SK-N-SH (cell line): ENCODE measurements at regions not wholly inside any gene's neighbourhood (a gene's known extent, or its start where the extent isn't known, plus 50 kb on each side); places are given as distances from the start of the nearest gene placed in this dataset.

ENCODE experiments used
- CTCF ChIA-PET: fragments of 300-600, 350-600 bp; formaldehyde crosslinking; extraction: SDS; loops from one replicate; lab custom pipeline; 2021; lab: Yijun Ruan, JAX
- POLR2A ChIA-PET: fragments of 350-600 bp; sonication (Branson Sonifier 250); formaldehyde crosslinking; extraction: SDS; loops from one replicate; lab custom pipeline; 2020; ENCODE audit warnings: antibody characterized with exemption, inconsistent platforms; lab: Yijun Ruan, JAX
- DNase-seq: peaks from one replicate; pipeline ENCODE4 v3.0.0; 2012
- H2AFZ ChIP-seq: fragments of 200-600 bp; sonication (generic); 2 replicates; pipeline ENCODE4 v1.8.1; 2016; ENCODE audit warnings: antibody characterized with exemption, mild to moderate bottlenecking, low read depth
- H3F3A ChIP-seq: fragments of 200-600 bp; sonication (generic); replicated peaks from 2 replicates; pipeline ENCODE3; 2016; ENCODE audit warnings: antibody characterized with exemption, mild to moderate bottlenecking; ENCODE audit not compliant: insufficient read depth
- H3K27ac ChIP-seq, 2 experiments: fragments of 200-500 bp in 1 of 2; fragments of 200-600 bp in 1 of 2; sonication (Bioruptor generic) in 1 of 2; sonication (generic), shearing (Covaris generic) in 1 of 2; 2 replicates each; pipeline versions ENCODE4 v1.5.1 to v1.6.1; 2014 to 2016; ENCODE audit warnings: low read depth in 2 of 2, inconsistent platforms in 1 of 2, low read length in 1 of 2, mild to moderate bottlenecking in 1 of 2, mixed read lengths in 1 of 2
- H3K27me3 ChIP-seq: fragments of 200-600 bp; sonication (generic), shearing (Covaris generic); 2 replicates; pipeline ENCODE4 v1.6.1; 2016; ENCODE audit warnings: mixed run types; ENCODE audit not compliant: insufficient read depth
- H3K36me3 ChIP-seq, 2 experiments: fragments of 200-500 bp in 1 of 2; fragments of 200-600 bp in 1 of 2; sonication (Bioruptor generic) in 1 of 2; sonication (generic) in 1 of 2; replicated peaks in 1 of 2; 2 replicates each; pipeline versions ENCODE3 to v1.5.1; 2014 to 2016; ENCODE audit warnings: low read length in 1 of 2, mild to moderate bottlenecking in 1 of 2; ENCODE audit not compliant: insufficient read depth in 2 of 2, control insufficient read depth in 1 of 2
- H3K4me1 ChIP-seq, 2 experiments: fragments of 200-500 bp in 1 of 2; fragments of 200-600 bp in 1 of 2; sonication (Bioruptor generic) in 1 of 2; sonication (generic), shearing (Covaris generic) in 1 of 2; 2 replicates each; pipeline versions ENCODE4 v1.5.1 to v1.6.1; 2014 to 2016; ENCODE audit warnings: low read depth in 1 of 2, low read length in 1 of 2, mixed run types in 1 of 2; ENCODE audit not compliant: insufficient read depth in 2 of 2, control insufficient read depth in 1 of 2
- H3K4me2 ChIP-seq: fragments of 200-600 bp; sonication (generic), shearing (Covaris generic); 2 replicates; pipeline ENCODE4 v1.6.1; 2017; ENCODE audit warnings: mixed run types
- H3K4me3 ChIP-seq, 2 experiments: fragments of 200-500 bp in 1 of 2; fragments of 200-600 bp in 1 of 2; sonication (Bioruptor generic) in 1 of 2; sonication (generic), shearing (Covaris generic) in 1 of 2; 2 replicates each; pipeline versions ENCODE4 v1.5.1 to v1.8.1; 2014 to 2016; ENCODE audit warnings: low read depth in 2 of 2, inconsistent platforms in 1 of 2, low read length in 1 of 2, mild to moderate bottlenecking in 1 of 2, mixed read lengths in 1 of 2, moderate library complexity in 1 of 2
- H3K79me2 ChIP-seq: fragments of 200-600 bp; sonication (generic); 2 replicates; pipeline ENCODE4 v1.8.1; 2017; ENCODE audit warnings: mild to moderate bottlenecking; ENCODE audit not compliant: insufficient read depth
- H3K9ac ChIP-seq: fragments of 200-600 bp; sonication (generic); 2 replicates; pipeline ENCODE4 v1.6.1; 2017; ENCODE audit warnings: mixed run types
- H3K9me2 ChIP-seq: fragments of 200-600 bp; sonication (generic); 2 replicates; pipeline ENCODE4 v1.6.1; 2017; ENCODE audit warnings: mixed run types
- H3K9me3 ChIP-seq: fragments of 200-600 bp; sonication (generic); 2 replicates; pipeline ENCODE4 v1.6.1; 2017; ENCODE audit warnings: mixed run types, mild to moderate bottlenecking, moderate library complexity
- H4K20me1 ChIP-seq: fragments of 200-600 bp; sonication (generic); 2 replicates; pipeline ENCODE4 v1.6.1; 2017; ENCODE audit warnings: mild to moderate bottlenecking, mixed run types; ENCODE audit not compliant: insufficient read depth
- CTCF ChIP-seq: fragments of 200-600 bp; sonication (generic); IDR thresholded peaks from 2 replicates; pipeline ENCODE4 v1.6.1; 2017; ENCODE audit warnings: antibody characterized with exemption, mild to moderate bottlenecking, moderate library complexity
- EP300 ChIP-seq, 2 experiments: IDR thresholded peaks; 2 replicates each; pipeline versions ENCODE4 v1.4.0 to v1.6.1; 2012; ENCODE audit warnings: borderline replicate concordance in 1 of 2, low read depth in 1 of 2, low read length in 1 of 2
- FOSL2 ChIP-seq: IDR thresholded peaks from 2 replicates; pipeline ENCODE4 v1.4.0; 2012; ENCODE audit warnings: low read depth, mild to moderate bottlenecking, moderate library complexity, borderline replicate concordance
- FOXM1 ChIP-seq: IDR thresholded peaks from 2 replicates; pipeline ENCODE4 v1.4.0; 2012; ENCODE audit warnings: low read depth, mild to moderate bottlenecking
- GABPA ChIP-seq: IDR thresholded peaks from 2 replicates; pipeline ENCODE4 v1.4.0; 2012; ENCODE audit warnings: low read depth, mild to moderate bottlenecking
- GATA2 ChIP-seq: sonication (generic); formaldehyde crosslinking; IDR thresholded peaks from 2 replicates; pipeline ENCODE4 v1.5.0; 2020; ENCODE audit warnings: mild to moderate bottlenecking, missing genetic modification reagents
- IRF3 ChIP-seq: fragments of 150-350 bp; IDR thresholded peaks from 2 replicates; pipeline ENCODE4 v1.6.1; 2016; ENCODE audit warnings: mild to moderate bottlenecking, low read depth, low read length
- JUND ChIP-seq: IDR thresholded peaks from 2 replicates; pipeline ENCODE4 v1.4.0; 2012
- MAX ChIP-seq: IDR thresholded peaks from 2 replicates; pipeline ENCODE4 v1.4.0; 2012; ENCODE audit warnings: low read depth
- MEF2A ChIP-seq: IDR thresholded peaks from 2 replicates; pipeline ENCODE4 v1.4.0; 2012; ENCODE audit warnings: low read depth, borderline replicate concordance
- MXI1 ChIP-seq: IDR thresholded peaks from 2 replicates; pipeline ENCODE4 v1.6.1; 2012; ENCODE audit warnings: mild to moderate bottlenecking, low read depth, low read length, improper control_type of control experiment
- NFIC ChIP-seq: IDR thresholded peaks from 2 replicates; pipeline ENCODE4 v1.4.0; 2012; ENCODE audit warnings: borderline replicate concordance
- PBX3 ChIP-seq: IDR thresholded peaks from 2 replicates; pipeline ENCODE4; 2012
- POLR2AphosphoS5 ChIP-seq: IDR thresholded peaks from 2 replicates; pipeline ENCODE4 v1.6.1; 2012; ENCODE audit warnings: low read depth, low read length
- RAD21 ChIP-seq: IDR thresholded peaks from 2 replicates; pipeline ENCODE4 v1.6.1; 2012; ENCODE audit warnings: mild to moderate bottlenecking, low read length
- REST ChIP-seq: IDR thresholded peaks from 2 replicates; pipeline ENCODE4 v1.6.1; 2012; ENCODE audit warnings: mild to moderate bottlenecking, low read depth, low read length, moderate library complexity
- RFX5 ChIP-seq: IDR thresholded peaks from 2 replicates; pipeline ENCODE4 v1.6.1; 2012; ENCODE audit warnings: mild to moderate bottlenecking, improper control_type of control experiment, low read length
- RXRA ChIP-seq: IDR thresholded peaks from 2 replicates; pipeline ENCODE4 v1.4.0; 2012; ENCODE audit warnings: low read depth, mild to moderate bottlenecking, borderline replicate concordance
- SIN3A ChIP-seq: IDR thresholded peaks from 2 replicates; pipeline ENCODE4 v1.6.1; 2012; ENCODE audit warnings: low read depth, mild to moderate bottlenecking, low read length, moderate library complexity, borderline replicate concordance
- SMC3 ChIP-seq: IDR thresholded peaks from 2 replicates; pipeline ENCODE4 v1.6.1; 2012; ENCODE audit warnings: low read depth, low read length, improper control_type of control experiment
- TAF1 ChIP-seq: IDR thresholded peaks from 2 replicates; pipeline ENCODE4 v1.6.1; 2012; ENCODE audit warnings: low read depth, mild to moderate bottlenecking, low read length, moderate library complexity, borderline replicate concordance
- TCF12 ChIP-seq: IDR thresholded peaks from 2 replicates; pipeline ENCODE4 v1.4.0; 2012
- TEAD4 ChIP-seq: IDR thresholded peaks from 2 replicates; pipeline ENCODE4 v1.4.0; 2012; ENCODE audit warnings: mild to moderate bottlenecking, borderline replicate concordance; ENCODE audit not compliant: insufficient read depth
- USF1 ChIP-seq: IDR thresholded peaks from 2 replicates; pipeline ENCODE4 v1.4.0; 2012; ENCODE audit warnings: low read depth, borderline replicate concordance
- USF2 ChIP-seq: fragments of 150-350 bp; IDR thresholded peaks from 2 replicates; pipeline ENCODE4 v1.6.1; 2017; ENCODE audit warnings: antibody characterized with exemption, low read length, low read depth, borderline replicate concordance
- YY1 ChIP-seq: IDR thresholded peaks from 2 replicates; pipeline ENCODE4 v1.4.0; 2012; ENCODE audit warnings: low read depth, mild to moderate bottlenecking
- WGBS: methylation state at CpG from one replicate; pipeline ENCODE4 v1.1.6; 2017; ENCODE audit warnings: low lambda C conversion rate; 5-methylcytosine and 5-hydroxymethylcytosine counted together

- ChIA-PET CTCF (no interaction called here), POLR2A (interaction anchor here (2.0 kb wide), 1 partner anchor 9 kb away, joined by 7 read pairs; no protein-coding TSS in a partner anchor)
- Histone ChIP-seq H2AFZ (no peak overlapping the region), H3F3A (no peaks in the 10 kb centered on the region), H3K9me3 (no peaks in the 10 kb centered on the region), H3K36me3 (no peaks in the 10 kb centered on the region), H3K9me2 (no peaks in the 10 kb centered on the region), H3K4me1 (peaks cover 0 to 9% of the 10 kb centered on the region in 2 experiments; a peak in 2 of 4 replicates), H4K20me1 (no peaks in the 10 kb centered on the region), H3K4me2 (no peak overlapping the region), H3K27ac (peak overlapping the region in 1 of 2 experiments; percentile 98; a peak in 2 of 4 replicates), H3K79me2 (no peaks in the 10 kb centered on the region), H3K9ac (no peak overlapping the region), H3K4me3 (no peak overlapping the region), H3K27me3 (no peaks in the 10 kb centered on the region)
- WGBS: 10% methylated on average over 2 of the region's 2 CpGs
- DNase-seq: peak; percentile 58
- TF ChIP-seq SIN3A: no peak
- TF ChIP-seq GATA2 (CRISPR knock-in tag): peak; percentile 87
- TF ChIP-seq FOXM1: no peak
- TF ChIP-seq TEAD4: no peak
- no peak for TF ChIP-seq MAX
- no peak for TF ChIP-seq GABPA
- no peak for TF ChIP-seq IRF3
- no peak for TF ChIP-seq MEF2A
- no peak for TF ChIP-seq RFX5
- no peak for TF ChIP-seq TCF12
- no peak for TF ChIP-seq PBX3
- no peak for TF ChIP-seq TAF1
- no peak for TF ChIP-seq SMC3
- no peak for TF ChIP-seq RXRA
- no peak for TF ChIP-seq USF1
- no peak for TF ChIP-seq YY1
- no peak for TF ChIP-seq FOSL2
- no peak for TF ChIP-seq POLR2AphosphoS5
- peak in 1 of 2 experiments; percentile 87; a peak in 2 of 4 replicates for TF ChIP-seq EP300 (IDR thresholded peaks at IDR 0.05; ENCODE audit: borderline replicate concordance in 1 of 2, low read depth in 1 of 2, low read length in 1 of 2)
- TF ChIP-seq USF2: no peak
- TF ChIP-seq MXI1: peak; percentile 53; the same call in 1 of the 2 replicates
- TF ChIP-seq REST: no peak
- no peak for TF ChIP-seq NFIC
- no peak for TF ChIP-seq JUND
- TF ChIP-seq RAD21: peak; percentile 33
- no peak for TF ChIP-seq CTCF
Measured at GRCh38 chr9:38771593-38771992, 51.7 kb upstream of the FAM240B start.
